ENCODE measurements at regions not wholly inside any gene's neighbourhood (a gene's known extent, or its start where the extent isn't known, plus 50 kb on each side); places are given as distances from the start of the nearest gene placed in this dataset.

GRCh38 chr15:94917068-94917467, 685.7 kb downstream of the MCTP2 start:
- no peak for DNase-seq (ENCODE audit: low spot score)

- no peak for DNase-seq (ENCODE audit: low spot score)
Measured at GRCh38 chr15:94921936-94922335, 690.6 kb downstream of the MCTP2 start.

- no peak for DNase-seq (ENCODE audit: low spot score)
Measured at GRCh38 chr15:94924057-94924456, 692.7 kb downstream of the MCTP2 start.

GRCh38 chr15:94924971-94925598, 693.7 kb downstream of the MCTP2 start:
- DNase-seq (ENCODE audit: low spot score) = no peak

- no peak for DNase-seq (ENCODE audit: low spot score)
Measured at GRCh38 chr15:94925680-94926079, 694.3 kb downstream of the MCTP2 start.

- no peak for DNase-seq (ENCODE audit: low spot score)
Measured at GRCh38 chr15:94927003-94927402, 695.6 kb downstream of the MCTP2 start.

- DNase-seq (ENCODE audit: low spot score) = no peak
Measured at GRCh38 chr15:94929282-94929681, 697.9 kb downstream of the MCTP2 start.

- DNase-seq (ENCODE audit: low spot score) = no peak
Measured at GRCh38 chr15:94930441-94930840, 699.1 kb downstream of the MCTP2 start.

- no peak for DNase-seq (ENCODE audit: low spot score)
Measured at GRCh38 chr15:94930960-94931359, 699.6 kb downstream of the MCTP2 start.

- DNase-seq (ENCODE audit: low spot score) = no peak
Measured at GRCh38 chr15:94934440-94934839, 703.1 kb downstream of the MCTP2 start.

- no peak for DNase-seq (ENCODE audit: low spot score)
Measured at GRCh38 chr15:94937242-94937641, 705.9 kb downstream of the MCTP2 start.

GRCh38 chr15:94943888-94944287, 712.5 kb downstream of the MCTP2 start:
- DNase-seq (ENCODE audit: low spot score) = no peak

- no peak for DNase-seq (ENCODE audit: low spot score)
Measured at GRCh38 chr15:94951538-94951937, 720.2 kb downstream of the MCTP2 start.

GRCh38 chr15:94963953-94964352, 732.6 kb downstream of the MCTP2 start:
- DNase-seq (ENCODE audit: low spot score) = no peak

GRCh38 chr15:94965593-94965992, 734.2 kb downstream of the MCTP2 start:
- no peak for DNase-seq (ENCODE audit: low spot score)

- no peak for DNase-seq (ENCODE audit: low spot score)
Measured at GRCh38 chr15:94968133-94968532, 736.8 kb downstream of the MCTP2 start.

- no peak for DNase-seq (ENCODE audit: low spot score)
Measured at GRCh38 chr15:94970096-94970495, 738.7 kb downstream of the MCTP2 start.

GRCh38 chr15:94970802-94971201, 739.4 kb downstream of the MCTP2 start:
- no peak for DNase-seq (ENCODE audit: low spot score)

GRCh38 chr15:94972314-94972713, 741.0 kb downstream of the MCTP2 start:
- DNase-seq (ENCODE audit: low spot score) = no peak

GRCh38 chr15:94987085-94987484, 755.7 kb downstream of the MCTP2 start:
- DNase-seq (ENCODE audit: low spot score) = no peak

- DNase-seq (ENCODE audit: low spot score) = no peak
Measured at GRCh38 chr15:94991718-94992117, 760.4 kb downstream of the MCTP2 start.

- no peak for DNase-seq (ENCODE audit: low spot score)
Measured at GRCh38 chr15:95009635-95010034, 778.3 kb downstream of the MCTP2 start.

GRCh38 chr15:95013381-95013780, 782.0 kb downstream of the MCTP2 start:
- no peak for DNase-seq (ENCODE audit: low spot score)

- DNase-seq (ENCODE audit: low spot score) = no peak
Measured at GRCh38 chr15:95016511-95017229, 785.3 kb downstream of the MCTP2 start.

Data from ecto neural progenitor cell (in vitro differentiated cells).